Brain microvascular endothelial cell (primary cell): ENCODE measurements at regions not wholly inside any gene's neighbourhood (a gene's known extent, or its start where the extent isn't known, plus 50 kb on each side); places are given as distances from the start of the nearest gene placed in this dataset.
A peak's percentile ranks its signal among the peaks of the same experiment; 100 is the strongest.

ENCODE experiments used
- DNase-seq: peaks from one replicate; pipeline ENCODE4 v3.0.0-alpha.2; 2020
- H3K27ac ChIP-seq: fragments of 250-450 bp; sonication (Bioruptor Pico); 2 replicates; pipeline ENCODE4 v1.5.1; 2020; ENCODE audit warnings: mild to moderate bottlenecking, moderate library complexity
- H3K27me3 ChIP-seq: fragments of 250-450 bp; sonication (Bioruptor Pico); replicated peaks from 2 replicates; pipeline ENCODE4 v1.5.1; 2020; ENCODE audit warnings: mild to moderate bottlenecking
- H3K36me3 ChIP-seq: fragments of 250-450 bp; sonication (Bioruptor Pico); replicated peaks from 2 replicates; pipeline ENCODE4 v1.5.1; 2020; ENCODE audit warnings: mild to moderate bottlenecking
- H3K4me3 ChIP-seq: 2 replicates; pipeline ENCODE4 v1.5.1; 2011; ENCODE audit warnings: low read depth, mild to moderate bottlenecking, control low read depth, low read length, moderate library complexity
- in situ Hi-C: cut with HindIII; loops from 2 replicates; pipeline ENCODE4 v1.10.0; 2017; ENCODE audit warnings: low sequenced_read_pairs, low pct_ligation_motif_present
- TF ChIP-seq, protein P1 (sequence below): IDR thresholded peaks from 2 replicates; pipeline ENCODE4 v1.5.1; 2011; ENCODE audit warnings: low read depth, mild to moderate bottlenecking, moderate library complexity, low read length, control low read depth, inconsistent platforms; ENCODE audit errors: missing control alignments

DNA sequence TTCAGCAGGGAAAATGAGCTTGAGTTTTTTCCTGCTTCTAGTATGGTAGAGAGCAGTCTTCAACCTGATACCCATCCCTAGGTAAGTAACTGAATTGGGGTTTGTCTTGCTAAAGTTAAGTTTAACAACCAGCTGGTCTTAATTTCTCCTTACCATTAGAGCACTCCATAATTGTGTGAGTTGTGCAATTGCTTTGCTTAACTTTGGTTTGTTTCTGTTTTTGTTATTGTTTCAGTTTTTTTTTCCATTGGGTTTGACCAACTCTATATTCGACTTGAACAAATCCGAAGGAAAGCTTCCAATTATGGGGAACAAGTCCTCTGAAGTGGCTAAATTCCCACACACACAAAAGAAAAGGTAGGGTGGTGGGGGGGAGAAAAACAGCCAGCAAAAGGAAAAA is 641.1 kb downstream of the PLA2G4A start:
- no peak for DNase-seq
- TF ChIP-seq, protein P1, sequence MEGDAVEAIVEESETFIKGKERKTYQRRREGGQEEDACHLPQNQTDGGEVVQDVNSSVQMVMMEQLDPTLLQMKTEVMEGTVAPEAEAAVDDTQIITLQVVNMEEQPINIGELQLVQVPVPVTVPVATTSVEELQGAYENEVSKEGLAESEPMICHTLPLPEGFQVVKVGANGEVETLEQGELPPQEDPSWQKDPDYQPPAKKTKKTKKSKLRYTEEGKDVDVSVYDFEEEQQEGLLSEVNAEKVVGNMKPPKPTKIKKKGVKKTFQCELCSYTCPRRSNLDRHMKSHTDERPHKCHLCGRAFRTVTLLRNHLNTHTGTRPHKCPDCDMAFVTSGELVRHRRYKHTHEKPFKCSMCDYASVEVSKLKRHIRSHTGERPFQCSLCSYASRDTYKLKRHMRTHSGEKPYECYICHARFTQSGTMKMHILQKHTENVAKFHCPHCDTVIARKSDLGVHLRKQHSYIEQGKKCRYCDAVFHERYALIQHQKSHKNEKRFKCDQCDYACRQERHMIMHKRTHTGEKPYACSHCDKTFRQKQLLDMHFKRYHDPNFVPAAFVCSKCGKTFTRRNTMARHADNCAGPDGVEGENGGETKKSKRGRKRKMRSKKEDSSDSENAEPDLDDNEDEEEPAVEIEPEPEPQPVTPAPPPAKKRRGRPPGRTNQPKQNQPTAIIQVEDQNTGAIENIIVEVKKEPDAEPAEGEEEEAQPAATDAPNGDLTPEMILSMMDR: no peak
- in situ Hi-C loops: no loop called here
- Histone ChIP-seq H3K4me3 (no peak overlapping the region), H3K27ac (no peak overlapping the region), H3K27me3 (no peaks in the 10 kb centered on the region), H3K36me3 (no peaks in the 10 kb centered on the region)

GRCh38 chr1:187471555-187471954 is 642.8 kb downstream of the PLA2G4A start:
- no peak overlapping the region for H3K4me3 ChIP-seq
- no peak overlapping the region for H3K27ac ChIP-seq
- H3K27me3 ChIP-seq: no peaks in the 10 kb centered on the region
- in situ Hi-C loops: no loop called here
- H3K36me3 ChIP-seq: no peaks in the 10 kb centered on the region
- TF ChIP-seq, protein P1: no peak
- no peak for DNase-seq

- Histone ChIP-seq H3K27me3 (no peaks in the 10 kb centered on the region), H3K27ac (no peak overlapping the region), H3K36me3 (no peaks in the 10 kb centered on the region), H3K4me3 (no peak overlapping the region)
- TF ChIP-seq, protein P1: no peak
- peak; percentile 12 for DNase-seq
- in situ Hi-C loops: no loop called here
These were observed 645.6 kb downstream of the PLA2G4A start for GRCh38 chr1:187474336-187474735.

DNA sequence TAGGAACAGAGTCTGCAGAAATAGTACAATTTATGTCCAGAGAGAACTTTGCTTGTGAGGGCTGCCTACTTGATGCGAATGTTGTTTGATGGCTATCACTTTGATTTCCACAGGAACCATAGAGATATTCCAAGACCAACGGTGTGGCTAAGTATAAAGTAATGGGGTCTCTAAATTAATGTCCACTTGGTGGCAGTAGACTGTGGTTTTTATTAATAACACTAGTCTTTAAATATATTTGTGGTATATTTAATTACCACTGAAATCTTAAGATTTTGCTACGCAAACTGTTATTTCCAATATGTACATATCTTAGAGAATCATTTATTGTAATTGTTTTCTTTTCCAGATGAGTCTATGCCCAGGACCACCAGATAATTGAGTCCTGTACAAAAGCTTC is 647.9 kb downstream of the PLA2G4A start:
- in situ Hi-C loops: no loop called here

GRCh38 chr1:187477103-187477502 is 648.4 kb downstream of the PLA2G4A start:
- TF ChIP-seq, protein P1: no peak
- no peak overlapping the region for H3K27ac ChIP-seq
- DNase-seq: peak; percentile 6
- no peaks in the 10 kb centered on the region for H3K27me3 ChIP-seq
- no peak overlapping the region for H3K4me3 ChIP-seq
- no peaks in the 10 kb centered on the region for H3K36me3 ChIP-seq
- in situ Hi-C loops: no loop called here

More for the DNA sequence above, 647.9 kb downstream of the PLA2G4A start:
- TF ChIP-seq, protein P1: peak; percentile 27
- H3K36me3 ChIP-seq: no peaks in the 10 kb centered on the region
- no peak overlapping the region for H3K27ac ChIP-seq
- no peak overlapping the region for H3K4me3 ChIP-seq
- no peak for DNase-seq
- no peaks in the 10 kb centered on the region for H3K27me3 ChIP-seq

DNA sequence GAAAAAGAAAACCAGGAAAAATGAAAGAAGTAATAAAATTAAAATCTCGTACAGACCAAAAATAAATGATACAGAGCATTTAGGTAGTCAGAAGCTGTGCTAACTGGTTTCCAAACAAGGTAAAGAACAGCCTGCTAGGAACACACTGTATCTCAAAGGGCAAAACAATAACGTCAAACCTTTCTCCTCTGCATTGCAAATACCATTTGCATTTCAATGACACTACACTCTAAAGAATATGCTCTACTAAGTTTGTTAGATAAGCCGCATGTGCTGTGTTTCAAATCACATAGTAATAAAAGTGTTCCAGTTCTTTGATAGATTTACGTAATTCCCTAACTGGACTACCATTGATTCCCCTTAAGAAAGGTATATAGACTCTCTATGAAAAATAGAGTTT is 648.8 kb downstream of the PLA2G4A start:
- DNase-seq: no peak
- in situ Hi-C loops: no loop called here
- no peaks in the 10 kb centered on the region for H3K36me3 ChIP-seq
- TF ChIP-seq, protein P1: no peak
- no peaks in the 10 kb centered on the region for H3K27me3 ChIP-seq
- no peak overlapping the region for H3K4me3 ChIP-seq
- no peak overlapping the region for H3K27ac ChIP-seq
